GM23338 (cell line): ENCODE measurements at regions not wholly inside any gene's neighbourhood (a gene's known extent, or its start where the extent isn't known, plus 50 kb on each side); places are given as distances from the start of the nearest gene placed in this dataset.

Source experiments
- ATAC-seq: fragments of 200-7000 bp; cut with Tn5 transposase; 3 replicates; pipeline ENCODE4 v1.9.1; 2020
- DNase-seq: peaks from one replicate; pipeline ENCODE4 v3.0.0-alpha.2; 2015; ENCODE audit warnings: low spot score
- H2AFZ ChIP-seq: fragments of 200-600 bp; sonication (generic); 2 replicates; pipeline ENCODE4 v1.8.0; 2016; ENCODE audit warnings: antibody characterized with exemption, mild to moderate bottlenecking, moderate library complexity
- H3F3A ChIP-seq: fragments of 200-600 bp; sonication (generic); replicated peaks from 2 replicates; pipeline ENCODE4 v1.8.0; 2017; ENCODE audit warnings: antibody characterized with exemption, mixed run types, low read depth
- H3K27ac ChIP-seq: fragments of 200-600 bp; sonication (generic); 2 replicates; pipeline ENCODE4 v1.6.1; 2016; ENCODE audit warnings: low read depth
- H3K27me3 ChIP-seq: fragments of 200-600 bp; sonication (generic); 2 replicates; pipeline ENCODE4 v1.8.0; 2016; ENCODE audit warnings: mild to moderate bottlenecking, mixed run types, moderate library complexity; ENCODE audit not compliant: insufficient read depth
- H3K36me3 ChIP-seq: fragments of 200-600 bp; sonication (generic); 2 replicates; pipeline ENCODE4 v1.8.0; 2016; ENCODE audit warnings: mild to moderate bottlenecking; ENCODE audit not compliant: insufficient read depth
- H3K4me1 ChIP-seq: fragments of 200-600 bp; sonication (generic); 2 replicates; pipeline ENCODE4 v1.8.0; 2016; ENCODE audit warnings: mild to moderate bottlenecking, moderate library complexity; ENCODE audit not compliant: insufficient read depth
- H3K4me2 ChIP-seq: fragments of 200-600 bp; sonication (generic); 2 replicates; pipeline ENCODE4 v1.7.1; 2017; ENCODE audit warnings: mixed run types
- H3K4me3 ChIP-seq: fragments of 200-600 bp; sonication (generic); 2 replicates; pipeline ENCODE4 v1.6.1; 2016; ENCODE audit warnings: mixed run types
- H3K79me2 ChIP-seq: fragments of 200-600 bp; sonication (generic); replicated peaks from 2 replicates; pipeline ENCODE4 v1.8.0; 2017; ENCODE audit warnings: mild to moderate bottlenecking; ENCODE audit not compliant: insufficient read depth
- H3K9me2 ChIP-seq: fragments of 200-600 bp; sonication (generic); 2 replicates; pipeline ENCODE4 v1.8.0; 2017; ENCODE audit not compliant: insufficient read depth
- H4K20me1 ChIP-seq: fragments of 200-600 bp; sonication (generic); replicated peaks from 2 replicates; pipeline ENCODE4 v1.8.0; 2017; ENCODE audit warnings: mild to moderate bottlenecking; ENCODE audit not compliant: insufficient read depth
- H3K27ac Mint-ChIP-seq: 2 replicates; pipeline ENCODE4 v1.8.0; 2020; ENCODE audit warnings: inconsistent platforms, mild to moderate bottlenecking, moderate library complexity, mixed read lengths
- H3K27me3 Mint-ChIP-seq: 3 replicates; pipeline ENCODE4 v1.8.0; 2022; ENCODE audit warnings: low read depth, mild to moderate bottlenecking, moderate library complexity, mixed read lengths, inconsistent platforms; ENCODE audit not compliant: insufficient read depth, poor library complexity
- H3K36me3 Mint-ChIP-seq: 3 replicates; pipeline ENCODE4 v1.8.0; 2021; ENCODE audit warnings: low read depth, mild to moderate bottlenecking, inconsistent platforms, moderate library complexity, mixed read lengths
- H3K4me1 Mint-ChIP-seq: 3 replicates; pipeline ENCODE4 v1.8.0; 2020; ENCODE audit warnings: mild to moderate bottlenecking, inconsistent platforms, mixed read lengths
- H3K4me3 Mint-ChIP-seq: 3 replicates; pipeline ENCODE4 v1.8.0; 2021; ENCODE audit warnings: moderate library complexity, mild to moderate bottlenecking, inconsistent platforms, mixed read lengths
- H3K9me3 Mint-ChIP-seq: 3 replicates; pipeline ENCODE4 v1.8.0; 2020; ENCODE audit warnings: moderate library complexity, mild to moderate bottlenecking, inconsistent platforms, mixed read lengths
- CREB1 ChIP-seq: fragments of 250-450 bp; sonication (Bioruptor Pico); IDR thresholded peaks from 2 replicates; pipeline ENCODE4 v1.5.0; 2020; ENCODE audit warnings: low read depth, mild to moderate bottlenecking, moderate library complexity
- CTCF ChIP-seq, 2 experiments: fragments of 200-600 bp in 1 of 2; sonication (generic) in 1 of 2; conservative IDR thresholded peaks; 2 replicates each; pipeline versions ENCODE4 v1.5.1 to v1.6.1; 2016 to 2017; ENCODE audit warnings: antibody characterized with exemption in 2 of 2, low read depth in 2 of 2, mild to moderate bottlenecking in 2 of 2, moderate library complexity in 1 of 2
- ETS1 ChIP-seq: IDR thresholded peaks from 2 replicates; pipeline ENCODE4 v1.6.1; 2016; ENCODE audit warnings: antibody characterized with exemption
- EZH2 ChIP-seq: fragments of 200-600 bp; sonication (generic); IDR thresholded peaks from one replicate; pipeline ENCODE4 v1.8.0; 2017; ENCODE audit warnings: antibody characterized with exemption, mild to moderate bottlenecking, low read depth; ENCODE audit not compliant: unreplicated experiment
- EZH2phosphoT487 ChIP-seq: fragments of 200-600 bp; sonication (generic); IDR thresholded peaks from one replicate; pipeline ENCODE4 v1.8.1; 2018; ENCODE audit warnings: antibody characterized with exemption; ENCODE audit not compliant: unreplicated experiment
- JUNB ChIP-seq: IDR thresholded peaks from one replicate; pipeline ENCODE4 v1.6.1; 2016; ENCODE audit warnings: antibody characterized with exemption; ENCODE audit not compliant: unreplicated experiment
- NANOG ChIP-seq: IDR thresholded peaks from 2 replicates; pipeline ENCODE4 v1.6.1; 2016; ENCODE audit warnings: antibody characterized with exemption, borderline replicate concordance
- POLR2AphosphoS5 ChIP-seq: IDR thresholded peaks from 2 replicates; pipeline ENCODE4 v1.6.1; 2016; ENCODE audit warnings: antibody characterized with exemption, low read depth
- REST ChIP-seq: IDR thresholded peaks from one replicate; pipeline ENCODE4 v1.6.1; 2018; ENCODE audit warnings: antibody characterized with exemption; ENCODE audit not compliant: unreplicated experiment
- STAT1 ChIP-seq: IDR thresholded peaks from one replicate; pipeline ENCODE4 v1.6.1; 2016; ENCODE audit warnings: antibody characterized with exemption; ENCODE audit not compliant: unreplicated experiment
- ZNF114 ChIP-seq: fragments of 250-450 bp; sonication (Bioruptor Pico); IDR thresholded peaks from 2 replicates; pipeline ENCODE4 v1.5.0; 2020; ENCODE audit warnings: mild to moderate bottlenecking, moderate library complexity
- ZNF331 ChIP-seq: fragments of 250-450 bp; sonication (Bioruptor Pico); IDR thresholded peaks from 2 replicates; pipeline ENCODE4 v1.5.0; 2020; ENCODE audit warnings: low read depth, mild to moderate bottlenecking, moderate library complexity
- ZNF462 ChIP-seq: fragments of 250-450 bp; sonication (Bioruptor Pico); IDR thresholded peaks from 2 replicates; pipeline ENCODE4 v1.5.0; 2020; ENCODE audit warnings: mild to moderate bottlenecking, moderate library complexity

- Histone ChIP-seq H3K4me2 (no peak overlapping the region), H3K9me2 (no peaks in the 10 kb centered on the region; the same call in 1 of the 2 replicates), H3K4me3 (no peak overlapping the region), H4K20me1 (no peaks in the 10 kb centered on the region), H2AFZ (no peak overlapping the region), H3K4me1 (no peaks in the 10 kb centered on the region), H3K79me2 (no peaks in the 10 kb centered on the region), H3K27me3 (no peaks in the 10 kb centered on the region), H3F3A (no peaks in the 10 kb centered on the region), H3K27ac (no peak overlapping the region), H3K36me3 (no peaks in the 10 kb centered on the region)
- no peak overlapping the region for H3K4me3 Mint-ChIP-seq
- no peaks in the 10 kb centered on the region for H3K9me3 Mint-ChIP-seq
- TF ChIP-seq REST, result no peak
- no peak for TF ChIP-seq ZNF114 (CRISPR knock-in tag)
- no peak for TF ChIP-seq EZH2
- no peak for TF ChIP-seq CTCF (conservative IDR thresholded peaks at IDR 0.05; ENCODE audit: low read depth in 2 of 2)
- no peak for TF ChIP-seq POLR2AphosphoS5
- TF ChIP-seq ZNF462 (CRISPR knock-in tag), result no peak
- TF ChIP-seq ZNF331, result no peak
- no peak for TF ChIP-seq EZH2phosphoT487
- no peak for TF ChIP-seq CREB1 (CRISPR knock-in tag)
- TF ChIP-seq NANOG, result no peak
- no peak for TF ChIP-seq ETS1
- no peak for TF ChIP-seq STAT1
- TF ChIP-seq JUNB, result no peak
- H3K27ac Mint-ChIP-seq, result no peak overlapping the region
- H3K27me3 Mint-ChIP-seq, result peaks cover 2% of the 10 kb centered on the region
- ATAC-seq (no peak), DNase-seq (no peak)
- H3K4me1 Mint-ChIP-seq, result no peaks in the 10 kb centered on the region
- H3K36me3 Mint-ChIP-seq, result no peaks in the 10 kb centered on the region
Measured at GRCh38 chr3:150172356-150172755, 201.7 kb upstream of the PFN2 start.
